ENCODE measurements at regions not wholly inside any gene's neighbourhood (a gene's known extent, or its start where the extent isn't known, plus 50 kb on each side); places are given as distances from the start of the nearest gene placed in this dataset.

DNA sequence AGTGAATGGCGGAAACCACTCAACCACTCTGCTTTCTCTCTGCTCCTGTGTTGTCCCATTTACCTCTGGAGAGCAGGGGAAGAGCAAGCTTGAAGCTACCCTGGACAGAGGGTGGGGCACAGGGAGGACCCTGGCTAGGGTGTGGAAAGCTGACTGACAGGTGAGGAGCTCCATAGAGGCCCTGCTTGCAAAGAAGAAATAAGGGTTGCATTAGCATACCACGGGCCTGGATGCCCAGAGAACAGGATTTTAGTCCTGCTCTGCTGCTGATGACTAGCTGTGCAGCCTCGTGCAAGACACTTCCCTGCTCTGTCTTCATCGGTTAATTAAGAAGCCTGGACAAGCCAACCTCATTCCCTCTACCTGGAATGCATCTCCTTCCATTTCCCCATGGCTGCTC lies 135.0 kb downstream of the BUD13 start:
- TF ChIP-seq, protein P1, sequence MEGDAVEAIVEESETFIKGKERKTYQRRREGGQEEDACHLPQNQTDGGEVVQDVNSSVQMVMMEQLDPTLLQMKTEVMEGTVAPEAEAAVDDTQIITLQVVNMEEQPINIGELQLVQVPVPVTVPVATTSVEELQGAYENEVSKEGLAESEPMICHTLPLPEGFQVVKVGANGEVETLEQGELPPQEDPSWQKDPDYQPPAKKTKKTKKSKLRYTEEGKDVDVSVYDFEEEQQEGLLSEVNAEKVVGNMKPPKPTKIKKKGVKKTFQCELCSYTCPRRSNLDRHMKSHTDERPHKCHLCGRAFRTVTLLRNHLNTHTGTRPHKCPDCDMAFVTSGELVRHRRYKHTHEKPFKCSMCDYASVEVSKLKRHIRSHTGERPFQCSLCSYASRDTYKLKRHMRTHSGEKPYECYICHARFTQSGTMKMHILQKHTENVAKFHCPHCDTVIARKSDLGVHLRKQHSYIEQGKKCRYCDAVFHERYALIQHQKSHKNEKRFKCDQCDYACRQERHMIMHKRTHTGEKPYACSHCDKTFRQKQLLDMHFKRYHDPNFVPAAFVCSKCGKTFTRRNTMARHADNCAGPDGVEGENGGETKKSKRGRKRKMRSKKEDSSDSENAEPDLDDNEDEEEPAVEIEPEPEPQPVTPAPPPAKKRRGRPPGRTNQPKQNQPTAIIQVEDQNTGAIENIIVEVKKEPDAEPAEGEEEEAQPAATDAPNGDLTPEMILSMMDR (IDR thresholded peaks at IDR 0.05; ENCODE audit: low read depth, low read length) = no peak
- TF ChIP-seq EZH2phosphoT487 (IDR thresholded peaks at IDR 0.05; ENCODE audit: low read depth) = no peak

Measured in OCI-LY3 (cell line).